HL-60 (cell line): ENCODE measurements at regions not wholly inside any gene's neighbourhood (a gene's known extent, or its start where the extent isn't known, plus 50 kb on each side); places are given as distances from the start of the nearest gene placed in this dataset.

Source experiments
- DNase-seq, 2 experiments: peaks; one replicate each; pipeline ENCODE4 v3.0.0-alpha.2; 2010 to 2020; ENCODE audit warnings: low read depth in 1 of 2, low spot score in 1 of 2
- H3K27ac ChIP-seq: fragments of 250-450 bp; sonication (Bioruptor Pico); replicated peaks from 2 replicates; pipeline ENCODE4 v1.5.1; 2020; ENCODE audit warnings: mild to moderate bottlenecking, moderate library complexity
- H3K27me3 ChIP-seq: fragments of 250-450 bp; sonication (Bioruptor Pico); 2 replicates; pipeline ENCODE4 v1.5.1; 2021; ENCODE audit warnings: mild to moderate bottlenecking, moderate library complexity; ENCODE audit not compliant: insufficient read depth, poor library complexity, severe bottlenecking
- H3K4me3 ChIP-seq: replicated peaks from 2 replicates; pipeline ENCODE4 v1.5.1; 2011; ENCODE audit warnings: mild to moderate bottlenecking, control low read depth, low read length; ENCODE audit not compliant: insufficient read depth
- CTCF ChIP-seq: IDR thresholded peaks from one replicate; pipeline ENCODE4 v1.5.1; 2011; ENCODE audit warnings: low read length, control low read depth, inconsistent platforms; ENCODE audit not compliant: insufficient read depth
- GABPA ChIP-seq: IDR thresholded peaks from 2 replicates; pipeline ENCODE4 v1.6.1; 2012; ENCODE audit warnings: low read depth
- POLR2AphosphoS5 ChIP-seq: IDR thresholded peaks from 2 replicates; pipeline ENCODE4 v1.6.1; 2012; ENCODE audit warnings: low read depth
- REST ChIP-seq: IDR thresholded peaks from 2 replicates; pipeline ENCODE4 v1.6.1; 2012; ENCODE audit warnings: low read depth; ENCODE audit not compliant: insufficient replicate concordance
- SPI1 ChIP-seq: IDR thresholded peaks from 2 replicates; pipeline ENCODE4 v1.6.1; 2012; ENCODE audit warnings: low read depth, mild to moderate bottlenecking, borderline replicate concordance

GRCh38 chr3:117131259-117131658 lies 421.7 kb downstream of the TUSC7 start:
- no peak overlapping the region for H3K27ac ChIP-seq
- TF ChIP-seq POLR2AphosphoS5 (no peak), CTCF (no peak), SPI1 (no peak), GABPA (no peak), REST (no peak)
- no peaks in the 10 kb centered on the region for H3K27me3 ChIP-seq
- H3K4me3 ChIP-seq = no peak overlapping the region
- no peak for DNase-seq

GRCh38 chr3:117133066-117133465 lies 423.5 kb downstream of the TUSC7 start:
- DNase-seq = no peak
- TF ChIP-seq SPI1 (no peak), CTCF (no peak), POLR2AphosphoS5 (no peak), REST (no peak)
- no peaks in the 10 kb centered on the region for H3K27me3 ChIP-seq

GRCh38 chr3:117135207-117135606 lies 425.6 kb downstream of the TUSC7 start:
- H3K4me3 ChIP-seq = no peak overlapping the region
- no peak overlapping the region for H3K27ac ChIP-seq
- TF ChIP-seq SPI1 (no peak), GABPA (no peak), CTCF (no peak), REST (no peak), POLR2AphosphoS5 (no peak)
- no peak for DNase-seq
- no peaks in the 10 kb centered on the region for H3K27me3 ChIP-seq

More at GRCh38 chr3:117133066-117133465, 423.5 kb downstream of the TUSC7 start:
- Histone ChIP-seq H3K4me3 (no peak overlapping the region), H3K27ac (no peak overlapping the region)
